H1 (cell line): ENCODE measurements at regions not wholly inside any gene's neighbourhood (a gene's known extent, or its start where the extent isn't known, plus 50 kb on each side); places are given as distances from the start of the nearest gene placed in this dataset.

Experiments
- CTCF ChIA-PET: fragments of 300-600 bp; sonication (Branson Sonifier 250); formaldehyde crosslinking; loops from one replicate; lab custom pipeline; 2021; ENCODE audit not compliant: partially characterized antibody; lab: Charles Lee
- POLR2A ChIA-PET: fragments of 300-600 bp; sonication (Branson Sonifier 250); formaldehyde crosslinking; loops from one replicate; lab custom pipeline; 2021; ENCODE audit warnings: inconsistent platforms; ENCODE audit not compliant: partially characterized antibody; lab: Charles Lee
- DNase-seq, 2 experiments: peaks; one replicate each; pipeline versions ENCODE4 v3.0.0 to v3.0.0-alpha.2; 2010 to 2022; ENCODE audit warnings: low spot score in 2 of 2, low read depth in 1 of 2, mixed read lengths in 1 of 2
- FAIRE-seq: peaks from 2 replicates; lab custom pipeline; 2011; peaks lifted over from hg19 to GRCh38; lab: Jason Lieb, UNC
- H2AFZ ChIP-seq: 2 replicates; pipeline ENCODE4 v1.8.1; 2012; ENCODE audit warnings: low read length, inconsistent platforms
- H2AK5ac ChIP-seq: 2 replicates; pipeline ENCODE4 v1.6.1; 2013; ENCODE audit warnings: low read depth, low read length
- H2BK120ac ChIP-seq: replicated peaks from 2 replicates; pipeline ENCODE3; 2013; ENCODE audit warnings: low read depth, low read length, inconsistent platforms
- H2BK12ac ChIP-seq: 2 replicates; pipeline ENCODE4 v1.6.1; 2013; ENCODE audit warnings: low read depth, low read length
- H2BK15ac ChIP-seq: 2 replicates; pipeline ENCODE4 v1.6.1; 2013; ENCODE audit warnings: low read length
- H2BK20ac ChIP-seq: 2 replicates; pipeline ENCODE4 v1.6.1; 2013; ENCODE audit warnings: low read length
- H2BK5ac ChIP-seq: 2 replicates; pipeline ENCODE4 v1.6.1; 2013; ENCODE audit warnings: low read depth, low read length
- H3K14ac ChIP-seq: 2 replicates; pipeline ENCODE4 v1.6.1; 2013; ENCODE audit warnings: inconsistent platforms; ENCODE audit not compliant: insufficient read length
- H3K18ac ChIP-seq: 2 replicates; pipeline ENCODE4 v1.6.1; 2013; ENCODE audit warnings: low read length; ENCODE audit errors: extremely low read depth
- H3K23ac ChIP-seq: 2 replicates; pipeline ENCODE4 v1.6.1; 2013; ENCODE audit warnings: inconsistent platforms; ENCODE audit not compliant: insufficient read length
- H3K23me2 ChIP-seq: 2 replicates; pipeline ENCODE4 v1.6.1; 2013; ENCODE audit warnings: low read depth, low read length
- H3K27ac ChIP-seq: 2 replicates; pipeline ENCODE4 v1.6.1; 2011; ENCODE audit warnings: low read depth, low read length, inconsistent platforms
- H3K27me3 ChIP-seq, 4 experiments: replicated peaks in 1 of 4; 1 replicate in 1 of 4; 2 replicates in 3 of 4; pipeline versions ENCODE4 v1.6.1 to v1.8.1; 2011 to 2013; ENCODE audit warnings: low read length in 3 of 4, mild to moderate bottlenecking in 3 of 4, inconsistent platforms in 2 of 4, mixed read lengths in 2 of 4, moderate library complexity in 1 of 4; ENCODE audit not compliant: control insufficient read depth in 3 of 4, insufficient read depth in 3 of 4; ENCODE audit errors: extremely low read depth in 1 of 4
- H3K36me3 ChIP-seq, 4 experiments: 2 replicates each; pipeline versions ENCODE4 v1.6.1 to v1.8.1; 2011 to 2013; ENCODE audit warnings: mild to moderate bottlenecking in 4 of 4, low read length in 3 of 4, moderate library complexity in 2 of 4, control low read depth in 1 of 4, inconsistent platforms in 1 of 4; ENCODE audit not compliant: insufficient read depth in 4 of 4, control insufficient read depth in 2 of 4
- H3K4ac ChIP-seq: replicated peaks from 2 replicates; pipeline ENCODE3; 2013; ENCODE audit warnings: low read length, low read depth, mixed read lengths, inconsistent platforms; ENCODE audit not compliant: insufficient read length
- H3K4me1 ChIP-seq, 4 experiments: replicated peaks in 1 of 4; 1 replicate in 1 of 4; 2 replicates in 3 of 4; pipeline versions ENCODE4 v1.6.1 to v1.8.1; 2011 to 2013; ENCODE audit warnings: low read length in 3 of 4, inconsistent platforms in 2 of 4, mixed read lengths in 1 of 4; ENCODE audit not compliant: insufficient read depth in 4 of 4, control insufficient read depth in 3 of 4
- H3K4me2 ChIP-seq, 2 experiments: 2 replicates each; pipeline versions ENCODE4 v1.6.1 to v1.8.1; 2011 to 2013; ENCODE audit warnings: low read depth in 2 of 2, low read length in 2 of 2, control low read depth in 1 of 2, inconsistent platforms in 1 of 2, mild to moderate bottlenecking in 1 of 2; ENCODE audit not compliant: insufficient read depth in 1 of 2
- H3K4me3 ChIP-seq, 4 experiments: fragments of 200-600, 300-600 bp in 1 of 4; sonication (generic), shearing (Covaris generic), sonication (Bioruptor Twin) in 1 of 4; 2 replicates each; pipeline versions ENCODE4 v1.5.1 to v1.8.1; 2011 to 2016; ENCODE audit warnings: low read length in 4 of 4, low read depth in 3 of 4, control low read depth in 2 of 4, inconsistent platforms in 2 of 4, mild to moderate bottlenecking in 2 of 4, mixed read lengths in 1 of 4, moderate library complexity in 1 of 4; ENCODE audit not compliant: insufficient read depth in 2 of 4; ENCODE audit errors: extremely low read depth in 1 of 4
- H3K56ac ChIP-seq: replicated peaks from 2 replicates; pipeline ENCODE3; 2013; ENCODE audit warnings: low read depth, mild to moderate bottlenecking, mixed read lengths, low read length, inconsistent platforms; ENCODE audit not compliant: insufficient read length
- H3K79me1 ChIP-seq: 2 replicates; pipeline ENCODE4 v1.6.1; 2013; ENCODE audit warnings: low read depth, low read length, control low read depth
- H3K79me2 ChIP-seq, 2 experiments: 2 replicates each; pipeline versions ENCODE4 v1.6.1 to v1.8.1; 2012 to 2013; ENCODE audit warnings: low read length in 2 of 2, mild to moderate bottlenecking in 2 of 2, inconsistent platforms in 1 of 2; ENCODE audit not compliant: insufficient read depth in 2 of 2, control insufficient read depth in 1 of 2
- H3K9ac ChIP-seq, 4 experiments: replicated peaks in 1 of 4; 1 replicate in 1 of 4; 2 replicates in 3 of 4; pipeline versions ENCODE4 v1.6.1 to v1.8.1; 2011 to 2013; ENCODE audit warnings: low read depth in 3 of 4, low read length in 3 of 4, control low read depth in 2 of 4, mild to moderate bottlenecking in 2 of 4, moderate library complexity in 2 of 4, inconsistent platforms in 1 of 4; ENCODE audit errors: extremely low read depth in 1 of 4
- H3K9me3 ChIP-seq, 2 experiments: 2 replicates each; pipeline versions ENCODE4 v1.6.1 to v1.8.1; 2012 to 2013; ENCODE audit warnings: mild to moderate bottlenecking in 2 of 2, moderate library complexity in 2 of 2, control low read depth in 1 of 2, inconsistent platforms in 1 of 2, low read depth in 1 of 2, low read length in 1 of 2, mixed read lengths in 1 of 2; ENCODE audit not compliant: insufficient read depth in 2 of 2
- H4K20me1 ChIP-seq, 2 experiments: replicated peaks in 1 of 2; 2 replicates each; pipeline versions ENCODE3 to v1.8.1; 2011 to 2013; ENCODE audit warnings: inconsistent platforms in 2 of 2, low read length in 2 of 2, mild to moderate bottlenecking in 1 of 2; ENCODE audit not compliant: insufficient read depth in 2 of 2, control insufficient read depth in 1 of 2
- H4K5ac ChIP-seq: 2 replicates; pipeline ENCODE4 v1.6.1; 2013; ENCODE audit warnings: low read length, low read depth, mixed read lengths, inconsistent platforms; ENCODE audit not compliant: insufficient read length
- H4K8ac ChIP-seq: 2 replicates; pipeline ENCODE4 v1.8.0; 2013; ENCODE audit warnings: mild to moderate bottlenecking, moderate library complexity, low read length, inconsistent platforms; ENCODE audit not compliant: insufficient read depth; ENCODE audit errors: extremely low read depth
- H4K91ac ChIP-seq: replicated peaks from 2 replicates; pipeline ENCODE3; 2013; ENCODE audit warnings: low read length, mixed read lengths, inconsistent platforms; ENCODE audit not compliant: insufficient read length
- BACH1 ChIP-seq: IDR thresholded peaks from 2 replicates; pipeline ENCODE4 v1.6.1; 2012; ENCODE audit warnings: low read length, improper control_type of control experiment
- BRCA1 ChIP-seq: IDR thresholded peaks from 2 replicates; pipeline ENCODE4 v1.6.1; 2012; ENCODE audit warnings: low read depth, low read length, improper control_type of control experiment
- EGR1 ChIP-seq: IDR thresholded peaks from 2 replicates; pipeline ENCODE4 v1.6.1; 2011; ENCODE audit warnings: low read depth, low read length, borderline replicate concordance
- EP300 ChIP-seq, 2 experiments: IDR thresholded peaks; 1 replicate in 1 of 2; 2 replicates in 1 of 2; pipeline ENCODE4 v1.6.1; 2011 to 2012; ENCODE audit warnings: low read depth in 2 of 2, low read length in 2 of 2, mild to moderate bottlenecking in 2 of 2, borderline replicate concordance in 1 of 2, inconsistent platforms in 1 of 2, moderate library complexity in 1 of 2
- EZH2 ChIP-seq: fragments of 200-600 bp; sonication (generic); IDR thresholded peaks from 2 replicates; pipeline ENCODE4 v1.7.1; 2012; ENCODE audit warnings: low read depth, mild to moderate bottlenecking, moderate library complexity, low read length, inconsistent platforms; ENCODE audit not compliant: severe bottlenecking
- FOSL1 ChIP-seq: IDR thresholded peaks from 2 replicates; pipeline ENCODE4 v1.6.1; 2011; ENCODE audit warnings: mild to moderate bottlenecking, low read depth, low read length, moderate library complexity; ENCODE audit not compliant: insufficient read depth
- HDAC2 ChIP-seq, 2 experiments: fragments of 300-600 bp in 1 of 2; sonication (generic) in 1 of 2; IDR thresholded peaks; 2 replicates each; pipeline ENCODE4 v1.6.1; 2011 to 2012; ENCODE audit warnings: low read depth in 2 of 2, low read length in 2 of 2, mild to moderate bottlenecking in 2 of 2, moderate library complexity in 2 of 2, borderline replicate concordance in 1 of 2, inconsistent platforms in 1 of 2
- JUND ChIP-seq: IDR thresholded peaks from 2 replicates; pipeline ENCODE4 v1.6.1; 2011; ENCODE audit warnings: mild to moderate bottlenecking, improper control_type of control experiment, low read length
- KDM1A ChIP-seq: fragments of 200-600, 300-600 bp; sonication (generic); IDR thresholded peaks from 2 replicates; pipeline ENCODE4 v1.7.1; 2016; ENCODE audit warnings: mild to moderate bottlenecking, low read length, borderline replicate concordance
- MAX ChIP-seq: IDR thresholded peaks from 2 replicates; pipeline ENCODE4 v1.6.1; 2012; ENCODE audit warnings: inconsistent platforms
- NANOG ChIP-seq: IDR thresholded peaks from 2 replicates; pipeline ENCODE4 v1.6.1; 2011; ENCODE audit warnings: low read length, low read depth, mild to moderate bottlenecking, inconsistent platforms; ENCODE audit not compliant: insufficient read depth, poor library complexity, severe bottlenecking
- RNF2 ChIP-seq: fragments of 200-900, 300-1000 bp; sonication (generic); IDR thresholded peaks from 2 replicates; pipeline ENCODE4 v1.7.1; 2016; ENCODE audit warnings: borderline replicate concordance, low read depth, mild to moderate bottlenecking, antibody characterized with exemption, low read length; ENCODE audit not compliant: poor library complexity, severe bottlenecking; ENCODE audit errors: missing control alignments
- SIN3A ChIP-seq, 2 experiments: IDR thresholded peaks in 1 of 2; conservative IDR thresholded peaks in 1 of 2; 2 replicates each; pipeline ENCODE4 v1.6.1; 2011 to 2012; ENCODE audit warnings: low read length in 2 of 2, improper control_type of control experiment in 1 of 2, low read depth in 1 of 2, mild to moderate bottlenecking in 1 of 2
- SIX5 ChIP-seq: IDR thresholded peaks from 2 replicates; pipeline ENCODE4 v1.6.1; 2011; ENCODE audit warnings: mild to moderate bottlenecking, low read depth, low read length
- whole genome bisulfite sequencing, 2 experiments: shearing (Covaris generic) in 1 of 2; methylation state at CpG; one replicate each; pipeline versions ENCODE4 v1.1.6 to v1.1.7; 2013 to 2015; ENCODE audit warnings: low lambda C conversion rate in 2 of 2, mixed read lengths in 2 of 2, inconsistent platforms in 1 of 2, low coverage in 1 of 2, missing lambda C conversion rate in 1 of 2; ENCODE audit not compliant: insufficient replicate concordance in 2 of 2, insufficient coverage in 1 of 2, insufficient read length in 1 of 2; ENCODE audit errors: extremely low coverage in 1 of 2, missing lambda C conversion rate in 1 of 2; 5-methylcytosine and 5-hydroxymethylcytosine counted together

DNA sequence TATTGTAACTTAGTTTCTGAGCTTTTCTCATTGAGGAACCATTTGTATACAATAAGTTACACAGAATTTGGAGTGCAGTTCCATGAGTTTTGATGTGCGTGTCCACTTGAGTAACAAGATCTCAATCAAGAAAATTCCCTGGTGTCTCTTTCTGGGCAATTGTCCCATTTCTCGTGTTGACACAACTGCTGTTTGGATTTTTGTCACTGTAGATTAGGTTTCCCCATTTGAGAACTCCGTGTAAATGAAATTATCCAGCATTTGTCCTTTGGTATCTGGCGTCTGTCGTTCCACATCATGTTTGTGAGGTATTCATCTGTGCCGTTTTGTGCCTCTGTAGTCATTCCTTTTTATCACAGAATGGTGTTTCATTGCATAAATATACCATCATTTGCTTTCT lies 547.0 kb downstream of the TBC1D22A start:
- H3K23ac ChIP-seq, result no peak overlapping the region
- FAIRE-seq, result no peak
- TF ChIP-seq MAX, result no peak
- no peak for TF ChIP-seq JUND
- TF ChIP-seq BRCA1, result no peak
- no peak for TF ChIP-seq EGR1
- no peak for TF ChIP-seq KDM1A
- no peak for TF ChIP-seq HDAC2 (IDR thresholded peaks at IDR 0.05; ENCODE audit: borderline replicate concordance in 1 of 2, low read depth in 2 of 2, low read length in 2 of 2)
- no peak for TF ChIP-seq FOSL1
- no peak for TF ChIP-seq EZH2
- no peak for TF ChIP-seq EP300 (IDR thresholded peaks at IDR 0.05; ENCODE audit: borderline replicate concordance in 1 of 2, low read depth in 2 of 2, low read length in 2 of 2)
- TF ChIP-seq SIX5, result no peak
- TF ChIP-seq NANOG, result no peak
- TF ChIP-seq SIN3A (conservative IDR thresholded peaks at IDR 0.05 in 1 of 2, IDR thresholded peaks at IDR 0.05 in 1 of 2; ENCODE audit: low read depth in 1 of 2, low read length in 2 of 2), result no peak
- TF ChIP-seq RNF2, result no peak
- TF ChIP-seq BACH1, result no peak

More for the DNA sequence above, 547.0 kb downstream of the TBC1D22A start:
- no peaks in the 10 kb centered on the region for H3K23me2 ChIP-seq
- no peak overlapping the region for H3K4me3 ChIP-seq
- no peak overlapping the region for H3K27ac ChIP-seq
- no peak overlapping the region for H3K56ac ChIP-seq
- no peaks in the 10 kb centered on the region for H3K79me2 ChIP-seq
- no peak overlapping the region for H4K5ac ChIP-seq
- ChIA-PET POLR2A (no interaction called here), CTCF (no interaction called here)
- no peaks in the 10 kb centered on the region for H3K36me3 ChIP-seq
- H3K9ac ChIP-seq, result no peak overlapping the region
- H4K8ac ChIP-seq, result no peak overlapping the region
- H2BK15ac ChIP-seq, result no peak overlapping the region
- H3K9me3 ChIP-seq, result peaks cover 64 to 72% of the 10 kb centered on the region in 2 experiments
- no peak overlapping the region for H2BK20ac ChIP-seq
- no peaks in the 10 kb centered on the region for H3K27me3 ChIP-seq
- no peak for DNase-seq
- no peak overlapping the region for H3K18ac ChIP-seq
- 73% methylated on average over 6 of the region's 6 CpGs; no CpG with 5 or more reads in 1 of the 2 experiments for WGBS, 2 experiments
- H3K79me1 ChIP-seq, result no peaks in the 10 kb centered on the region
- no peak overlapping the region for H2BK120ac ChIP-seq
- no peak overlapping the region for H3K4me2 ChIP-seq
- H2AK5ac ChIP-seq, result no peak overlapping the region
- H4K20me1 ChIP-seq, result no peaks in the 10 kb centered on the region
- H2BK5ac ChIP-seq, result no peak overlapping the region
- no peaks in the 10 kb centered on the region for H3K4me1 ChIP-seq
- H3K14ac ChIP-seq, result no peak overlapping the region
- H4K91ac ChIP-seq, result no peak overlapping the region
- H2BK12ac ChIP-seq, result no peak overlapping the region
- no peak overlapping the region for H3K4ac ChIP-seq
- H2AFZ ChIP-seq, result no peak overlapping the region
